Prostate gland (tissue), 2 donors: ENCODE measurements at regions not wholly inside any gene's neighbourhood (a gene's known extent, or its start where the extent isn't known, plus 50 kb on each side); places are given as distances from the start of the nearest gene placed in this dataset.

Experiments
- DNase-seq: peaks from one replicate; pipeline ENCODE4 v3.0.0-alpha.2; 2019; ENCODE audit warnings: low spot score
- H3K27ac ChIP-seq, 2 donors: fragments of 200-600 bp; sonication (generic); 2 replicates each; pipeline ENCODE4 v1.5.1; 2017 to 2019
- H3K27me3 ChIP-seq: fragments of 200-600 bp; sonication (generic); replicated peaks from 2 replicates; pipeline ENCODE4 v1.5.1; 2019; ENCODE audit not compliant: insufficient read depth
- H3K36me3 ChIP-seq, 2 donors: fragments of 200-600 bp; sonication (generic); 1 replicate in 1 of 2; 2 replicates in 1 of 2; pipeline versions ENCODE4 v1.5.1 to v1.8.1; 2017 to 2019
- H3K4me1 ChIP-seq: fragments of 200-600 bp; sonication (generic); replicated peaks from 2 replicates; pipeline ENCODE4 v1.5.1; 2019
- H3K4me3 ChIP-seq, 2 donors: fragments of 200-600 bp; sonication (generic); 2 replicates each; pipeline ENCODE4 v1.5.1; 2017 to 2019
- H3K9me3 ChIP-seq: fragments of 200-600 bp; sonication (generic); 2 replicates; pipeline ENCODE4 v1.5.1; 2017
- POLR2A ChIP-seq: fragments of 450-650 bp; IDR thresholded peaks from one replicate; pipeline ENCODE4 v1.6.1; 2016; ENCODE audit warnings: antibody characterized with exemption, mild to moderate bottlenecking
- POLR2AphosphoS5 ChIP-seq: sonication (generic); formaldehyde crosslinking; IDR thresholded peaks from one replicate; pipeline ENCODE4 v1.6.1; 2017; ENCODE audit warnings: antibody characterized with exemption
- WGBS: methylation state at CpG from one replicate; pipeline ENCODE4 v1.1.5; 2018; 5-methylcytosine and 5-hydroxymethylcytosine counted together
- intact Hi-C: fragments of 100-400 bp; cut with DNase I; formaldehyde crosslinking; loops from one replicate; pipeline ENCODE4 v1.14.2; 2022
- TF ChIP-seq, protein P1 (sequence below), 4 experiments: fragments of 200-600 bp in 2 of 4; fragments of 450-650 bp in 2 of 4; sonication (generic) in 2 of 4; IDR thresholded peaks; 1 replicate in 3 of 4; 2 replicates in 1 of 4; pipeline ENCODE4 v1.5.1; 2016 to 2019; ENCODE audit warnings: antibody characterized with exemption in 4 of 4, mild to moderate bottlenecking in 2 of 4, moderate library complexity in 2 of 4

DNA sequence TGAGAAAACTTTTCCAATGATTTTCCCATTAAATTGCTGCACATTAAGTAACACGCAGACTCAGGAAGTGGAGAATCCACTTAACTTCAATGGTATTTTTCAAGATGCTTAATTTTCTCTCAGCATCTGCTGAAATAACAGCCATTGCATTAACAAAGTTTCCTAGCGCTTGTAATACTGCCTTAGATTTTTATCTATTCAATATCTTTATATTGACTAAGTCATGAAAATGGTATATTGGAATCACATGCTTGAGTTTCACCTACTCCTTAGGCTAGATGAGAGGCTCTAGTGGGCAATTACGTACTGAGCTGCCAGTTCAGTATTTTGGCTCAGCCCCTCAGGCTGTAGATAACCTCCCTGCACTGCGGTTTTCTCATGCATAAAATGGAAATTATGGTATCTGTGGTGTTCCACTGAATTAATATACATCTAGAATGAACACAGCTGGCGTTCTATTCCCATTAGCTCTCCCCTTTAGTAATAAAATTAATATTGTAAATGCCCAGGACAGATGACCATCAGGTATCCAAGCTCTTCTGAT lies 112.9 kb downstream of the MTX3 start:
- no peaks in the 10 kb centered on the region for H3K36me3 ChIP-seq
- DNase-seq, result no peak
- TF ChIP-seq, protein P1, sequence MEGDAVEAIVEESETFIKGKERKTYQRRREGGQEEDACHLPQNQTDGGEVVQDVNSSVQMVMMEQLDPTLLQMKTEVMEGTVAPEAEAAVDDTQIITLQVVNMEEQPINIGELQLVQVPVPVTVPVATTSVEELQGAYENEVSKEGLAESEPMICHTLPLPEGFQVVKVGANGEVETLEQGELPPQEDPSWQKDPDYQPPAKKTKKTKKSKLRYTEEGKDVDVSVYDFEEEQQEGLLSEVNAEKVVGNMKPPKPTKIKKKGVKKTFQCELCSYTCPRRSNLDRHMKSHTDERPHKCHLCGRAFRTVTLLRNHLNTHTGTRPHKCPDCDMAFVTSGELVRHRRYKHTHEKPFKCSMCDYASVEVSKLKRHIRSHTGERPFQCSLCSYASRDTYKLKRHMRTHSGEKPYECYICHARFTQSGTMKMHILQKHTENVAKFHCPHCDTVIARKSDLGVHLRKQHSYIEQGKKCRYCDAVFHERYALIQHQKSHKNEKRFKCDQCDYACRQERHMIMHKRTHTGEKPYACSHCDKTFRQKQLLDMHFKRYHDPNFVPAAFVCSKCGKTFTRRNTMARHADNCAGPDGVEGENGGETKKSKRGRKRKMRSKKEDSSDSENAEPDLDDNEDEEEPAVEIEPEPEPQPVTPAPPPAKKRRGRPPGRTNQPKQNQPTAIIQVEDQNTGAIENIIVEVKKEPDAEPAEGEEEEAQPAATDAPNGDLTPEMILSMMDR (IDR thresholded peaks at IDR 0.05), result no peak
- TF ChIP-seq POLR2AphosphoS5 (no peak), POLR2A (no peak)
- no peaks in the 10 kb centered on the region for H3K27me3 ChIP-seq
- no peak overlapping the region for H3K4me3 ChIP-seq
- H3K9me3 ChIP-seq, result no peaks in the 10 kb centered on the region
- H3K27ac ChIP-seq, result no peak overlapping the region
- WGBS, result 70% methylated on average over 5 of the region's 5 CpGs
- intact Hi-C loops, result no loop called here
- H3K4me1 ChIP-seq, result no peaks in the 10 kb centered on the region

DNA sequence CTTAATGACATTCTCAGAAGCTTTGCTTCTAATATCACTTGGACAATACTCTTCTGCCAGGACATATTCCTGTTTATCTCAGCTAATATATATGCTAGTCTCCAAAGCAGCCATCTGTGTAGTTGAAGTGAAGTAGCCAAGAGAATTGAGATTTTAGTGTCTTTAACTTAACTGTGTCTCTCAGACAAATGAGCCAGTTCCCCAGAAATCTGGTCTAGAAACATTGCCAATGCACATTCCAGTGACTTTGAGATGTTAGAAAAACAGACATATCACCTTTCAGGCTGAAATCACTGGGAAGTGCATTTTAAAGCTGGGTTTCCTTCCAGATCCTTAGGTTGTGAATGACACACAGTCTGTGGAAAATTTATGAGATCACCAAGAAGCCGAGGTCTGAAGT lies 114.6 kb downstream of the MTX3 start:
- intact Hi-C loops, result no loop called here
- Histone ChIP-seq H3K4me1 (no peaks in the 10 kb centered on the region), H3K27ac (no peak overlapping the region), H3K36me3 (no peaks in the 10 kb centered on the region), H3K9me3 (no peaks in the 10 kb centered on the region), H3K27me3 (peaks cover 2% of the 10 kb centered on the region), H3K4me3 (no peak overlapping the region)
- WGBS, result 54% methylated on average over 1 of the region's 1 CpG
- no peak for DNase-seq
- TF ChIP-seq, protein P1 (IDR thresholded peaks at IDR 0.05), result no peak
- TF ChIP-seq POLR2A (no peak), POLR2AphosphoS5 (no peak)

DNA sequence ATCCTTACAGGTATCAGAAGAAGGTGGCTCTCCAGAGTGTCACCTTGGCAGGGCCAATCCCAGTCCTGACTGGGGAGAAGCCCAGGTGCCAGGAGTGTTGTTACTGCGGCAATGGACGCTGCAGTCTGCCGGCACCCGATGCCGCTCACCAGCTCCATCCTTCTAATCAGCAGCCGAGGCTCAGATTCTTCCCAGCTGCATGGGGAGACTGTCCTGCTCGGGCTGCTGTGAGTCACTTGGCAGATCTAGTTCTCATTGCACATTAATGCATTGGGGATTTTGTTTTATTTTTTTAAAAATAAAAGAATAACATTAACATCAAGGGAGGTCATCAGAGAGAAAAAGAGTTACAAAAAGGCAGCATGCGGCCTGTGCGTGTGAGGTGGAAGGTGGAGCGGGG lies 115.8 kb downstream of the MTX3 start:
- Histone ChIP-seq H3K4me3 (no peak overlapping the region), H3K9me3 (no peaks in the 10 kb centered on the region), H3K27me3 (peaks cover 2% of the 10 kb centered on the region), H3K4me1 (no peaks in the 10 kb centered on the region), H3K36me3 (no peaks in the 10 kb centered on the region), H3K27ac (no peak overlapping the region)
- TF ChIP-seq POLR2A (no peak), POLR2AphosphoS5 (no peak)
- TF ChIP-seq, protein P1 (IDR thresholded peaks at IDR 0.05), result no peak
- DNase-seq, result no peak
- intact Hi-C loops, result no loop called here
- WGBS, result 92% methylated on average over 10 of the region's 10 CpGs

DNA sequence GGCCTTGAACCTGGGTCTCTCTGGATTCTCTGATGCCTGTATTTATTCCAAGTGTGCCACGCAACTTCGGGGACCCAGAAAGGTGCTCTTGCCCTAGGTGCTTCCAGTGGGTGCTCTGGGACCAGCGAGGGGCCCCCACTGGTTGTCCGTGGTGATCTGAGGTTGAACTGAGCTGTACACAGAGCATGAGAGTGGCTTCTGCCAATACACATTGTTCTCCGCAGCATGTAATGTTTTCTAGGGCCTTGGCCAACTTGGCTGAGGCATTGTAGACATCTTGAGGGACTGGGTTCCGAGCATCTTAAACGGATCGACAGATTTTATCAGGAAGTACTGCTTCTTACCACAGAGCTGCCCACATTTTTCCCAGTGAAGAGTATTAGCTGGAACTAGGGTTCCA lies 117.9 kb downstream of the MTX3 start:
- H3K9me3 ChIP-seq, result no peaks in the 10 kb centered on the region
- no peak overlapping the region for H3K4me3 ChIP-seq
- intact Hi-C loops, result no loop called here
- no peaks in the 10 kb centered on the region for H3K36me3 ChIP-seq
- H3K27ac ChIP-seq, result no peak overlapping the region
- no peak for DNase-seq
- 84% methylated on average over 8 of the region's 8 CpGs for WGBS
- H3K27me3 ChIP-seq, result peaks cover 2% of the 10 kb centered on the region
- TF ChIP-seq POLR2A (no peak), POLR2AphosphoS5 (no peak)
- TF ChIP-seq, protein P1 (IDR thresholded peaks at IDR 0.05), result no peak
- no peaks in the 10 kb centered on the region for H3K4me1 ChIP-seq

DNA sequence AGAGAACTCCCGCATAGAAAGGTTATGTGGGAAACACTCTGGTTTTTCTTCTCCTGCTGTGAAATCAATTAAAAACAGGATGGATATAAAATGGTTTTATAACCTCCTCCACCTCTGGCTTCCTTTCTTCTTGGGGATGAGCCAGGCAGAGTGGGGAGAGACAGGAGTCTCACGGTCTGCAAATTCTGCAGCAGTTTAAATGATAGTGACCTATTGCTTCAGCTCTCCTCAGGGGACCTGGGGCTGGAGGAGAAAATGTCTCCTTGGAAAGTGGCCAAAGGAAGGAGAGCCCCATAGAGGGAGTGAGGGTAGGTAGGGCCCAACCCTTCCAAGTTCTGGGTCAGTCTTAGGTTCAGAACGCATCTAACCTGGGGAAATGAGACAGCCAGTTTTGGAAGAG lies 118.8 kb downstream of the MTX3 start:
- Histone ChIP-seq H3K4me1 (no peaks in the 10 kb centered on the region), H3K9me3 (no peaks in the 10 kb centered on the region), H3K36me3 (no peaks in the 10 kb centered on the region), H3K27ac (no peak overlapping the region), H3K27me3 (peaks cover 2% of the 10 kb centered on the region), H3K4me3 (no peak overlapping the region)
- 54% methylated on average over 3 of the region's 3 CpGs for WGBS
- TF ChIP-seq, protein P1 (IDR thresholded peaks at IDR 0.05), result no peak
- TF ChIP-seq POLR2A (no peak), POLR2AphosphoS5 (no peak)
- DNase-seq, result no peak
- intact Hi-C loops, result no loop called here
